Neutrophil (primary cell): ENCODE measurements at regions not wholly inside any gene's neighbourhood (a gene's known extent, or its start where the extent isn't known, plus 50 kb on each side); places are given as distances from the start of the nearest gene placed in this dataset.

ENCODE experiments used
- H3K27ac ChIP-seq: fragments of 200-600 bp; sonication (generic); 2 replicates; pipeline ENCODE4 v1.5.1; 2016; ENCODE audit warnings: mild to moderate bottlenecking, moderate library complexity
- H3K27me3 ChIP-seq: fragments of 200-600 bp; sonication (generic); 2 replicates; pipeline ENCODE4 v1.6.0; 2016; ENCODE audit warnings: mild to moderate bottlenecking
- H3K36me3 ChIP-seq: fragments of 200-600 bp; sonication (generic); 2 replicates; pipeline ENCODE4 v1.5.1; 2017
- H3K4me1 ChIP-seq, 2 experiments: fragments of 200-600 bp in 1 of 2; sonication (generic) in 1 of 2; 1 replicate in 1 of 2; 2 replicates in 1 of 2; pipeline versions ENCODE4 v1.5.1 to v1.6.1; 2013 to 2016; ENCODE audit warnings: low read depth in 1 of 2, low read length in 1 of 2, mild to moderate bottlenecking in 1 of 2, moderate library complexity in 1 of 2; ENCODE audit not compliant: control insufficient read depth in 1 of 2, insufficient read depth in 1 of 2
- H3K4me3 ChIP-seq, 2 experiments: fragments of 200-600 bp in 1 of 2; sonication (generic) in 1 of 2; 1 replicate in 1 of 2; 2 replicates in 1 of 2; pipeline ENCODE4 v1.5.1; 2013 to 2016; ENCODE audit warnings: low read depth in 1 of 2, low read length in 1 of 2, mild to moderate bottlenecking in 1 of 2, moderate library complexity in 1 of 2
- H3K9me3 ChIP-seq: fragments of 200-600 bp; sonication (generic); 2 replicates; pipeline ENCODE4 v1.5.1; 2016
- CTCF ChIP-seq: fragments of 200-600 bp; sonication (generic); IDR thresholded peaks from 2 replicates; pipeline ENCODE4 v1.5.1; 2016; ENCODE audit warnings: antibody characterized with exemption

GRCh38 chr2:82260521-82260920 lies 1956.0 kb upstream of the LRRTM1 start:
- no peaks in the 10 kb centered on the region for H3K9me3 ChIP-seq
- no peak overlapping the region for H3K4me3 ChIP-seq
- no peak overlapping the region for H3K27ac ChIP-seq
- no peaks in the 10 kb centered on the region for H3K27me3 ChIP-seq
- no peaks in the 10 kb centered on the region for H3K4me1 ChIP-seq
- TF ChIP-seq CTCF, result no peak
- no peaks in the 10 kb centered on the region for H3K36me3 ChIP-seq

GRCh38 chr2:82259551-82259950 lies 1955.0 kb upstream of the LRRTM1 start:
- no peak for TF ChIP-seq CTCF
- H3K4me3 ChIP-seq, result no peak overlapping the region
- H3K36me3 ChIP-seq, result no peaks in the 10 kb centered on the region
- no peaks in the 10 kb centered on the region for H3K27me3 ChIP-seq
- H3K9me3 ChIP-seq, result no peaks in the 10 kb centered on the region
- no peaks in the 10 kb centered on the region for H3K4me1 ChIP-seq
- H3K27ac ChIP-seq, result no peak overlapping the region

- TF ChIP-seq CTCF, result no peak
- no peaks in the 10 kb centered on the region for H3K4me1 ChIP-seq
Measured at GRCh38 chr2:82257796-82258555, 1953.4 kb upstream of the LRRTM1 start.

GRCh38 chr2:82256983-82257632 lies 1952.6 kb upstream of the LRRTM1 start:
- no peak for TF ChIP-seq CTCF
- H3K27me3 ChIP-seq, result no peaks in the 10 kb centered on the region
- no peaks in the 10 kb centered on the region for H3K4me1 ChIP-seq
- no peak overlapping the region for H3K27ac ChIP-seq
- H3K9me3 ChIP-seq, result no peaks in the 10 kb centered on the region
- no peaks in the 10 kb centered on the region for H3K36me3 ChIP-seq
- no peak overlapping the region for H3K4me3 ChIP-seq

More at GRCh38 chr2:82257796-82258555, 1953.4 kb upstream of the LRRTM1 start:
- Histone ChIP-seq H3K9me3 (no peaks in the 10 kb centered on the region), H3K36me3 (no peaks in the 10 kb centered on the region), H3K4me3 (no peak overlapping the region), H3K27ac (no peak overlapping the region), H3K27me3 (no peaks in the 10 kb centered on the region)

- Histone ChIP-seq H3K27ac (no peak overlapping the region), H3K36me3 (no peaks in the 10 kb centered on the region), H3K4me1 (no peaks in the 10 kb centered on the region), H3K9me3 (no peaks in the 10 kb centered on the region), H3K4me3 (no peak overlapping the region), H3K27me3 (no peaks in the 10 kb centered on the region)
- TF ChIP-seq CTCF, result no peak
Measured at GRCh38 chr2:82256288-82256687, 1951.7 kb upstream of the LRRTM1 start.
